Peyer's patch (tissue), 4 donors: ENCODE measurements at regions not wholly inside any gene's neighbourhood (a gene's known extent, or its start where the extent isn't known, plus 50 kb on each side); places are given as distances from the start of the nearest gene placed in this dataset.

Source experiments
- CTCF ChIP-seq, 6 experiments: fragments of 450-650 bp in 4 of 6; fragments of 200-600 bp in 2 of 6; sonication (generic) in 1 of 6; IDR thresholded peaks; one replicate each; pipeline ENCODE4 v1.5.1; 2017 to 2019; ENCODE audit warnings: antibody characterized with exemption in 6 of 6, mild to moderate bottlenecking in 3 of 6, moderate library complexity in 1 of 6
- POLR2A ChIP-seq, 2 donors: fragments of 450-650 bp; IDR thresholded peaks; one replicate each; pipeline ENCODE4 v1.5.1; 2017; ENCODE audit warnings: antibody characterized with exemption in 2 of 2, mild to moderate bottlenecking in 2 of 2, moderate library complexity in 2 of 2

GRCh38 chr2:221999717-222000116, 299.1 kb downstream of the PAX3 start:
- no peak for TF ChIP-seq CTCF (IDR thresholded peaks at IDR 0.05)
- no peak for TF ChIP-seq POLR2A (IDR thresholded peaks at IDR 0.05)
